ENCODE measurements at regions not wholly inside any gene's neighbourhood (a gene's known extent, or its start where the extent isn't known, plus 50 kb on each side); places are given as distances from the start of the nearest gene placed in this dataset.
"Not testable (repeated sequence)": the region's sequence is repeated elsewhere in the genome, so short reads cannot be mapped to it uniquely, and the experiment has no call there.

DNA sequence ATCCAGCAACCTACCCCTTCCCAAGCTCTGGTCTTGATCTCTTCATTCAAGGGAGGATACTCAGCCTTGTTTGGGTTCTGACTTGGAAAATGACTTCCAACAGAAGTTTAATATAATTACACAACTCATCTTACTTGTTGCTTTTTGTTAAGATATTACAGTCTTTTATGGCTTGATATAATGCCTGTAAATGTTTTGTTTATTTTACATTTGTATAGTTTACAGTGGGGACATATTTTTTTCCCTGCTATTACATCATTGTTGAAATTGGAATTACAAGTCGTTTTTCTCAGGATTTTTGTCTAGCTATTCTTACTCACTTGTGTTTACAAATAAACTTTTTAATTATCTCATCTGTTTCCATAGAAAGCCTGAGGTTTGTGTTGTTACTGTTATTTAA is 436.0 kb downstream of the CNTNAP4 start:
- H3K36me3 ChIP-seq (ENCODE audit: control insufficient read depth in 1 of 2, insufficient read depth in 2 of 2, low read length in 2 of 2), result no peaks in the 10 kb centered on the region
- peaks cover 0 to 3% of the 10 kb centered on the region in 2 donors for H3K9me3 ChIP-seq (ENCODE audit: control insufficient read depth in 1 of 2, low read length in 2 of 2)
- H3K9ac ChIP-seq (ENCODE audit: low read depth in 1 of 2, low read length in 2 of 2), result no peak overlapping the region
- no peak overlapping the region for H3K4me3 ChIP-seq (ENCODE audit: low read depth in 1 of 2, low read length in 2 of 2)
- H3K4me1 ChIP-seq (ENCODE audit: control insufficient read depth in 1 of 2, insufficient read depth in 2 of 2, low read length in 2 of 2), result no peaks in the 10 kb centered on the region
- no peaks in the 10 kb centered on the region for H3K27me3 ChIP-seq (ENCODE audit: control insufficient read depth in 1 of 2, insufficient read depth in 2 of 2, low read length in 2 of 2)
- H3K27ac ChIP-seq (ENCODE audit: low read depth, low read length), result no peak overlapping the region

DNA sequence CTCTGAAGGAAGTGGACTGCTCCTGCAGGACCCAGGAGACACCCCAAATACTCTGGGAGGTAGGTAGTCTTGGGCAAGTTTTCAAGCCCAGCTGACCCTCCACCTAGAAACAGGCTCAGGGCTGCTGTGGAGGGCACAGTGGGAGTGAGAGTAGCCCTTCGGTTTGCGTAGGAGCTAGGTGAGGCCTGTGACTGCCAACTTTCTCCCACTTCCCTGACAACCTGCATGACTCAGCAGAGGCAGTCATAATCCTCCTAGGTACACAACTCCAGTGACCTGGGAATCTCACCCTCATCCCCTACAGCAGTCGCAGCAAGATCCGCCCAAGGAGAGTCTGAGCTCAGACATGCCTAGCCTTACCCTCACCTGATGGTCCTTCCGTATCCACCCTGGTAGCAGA is 439.1 kb downstream of the CNTNAP4 start:
- not testable (repeated sequence) for H3K27me3 ChIP-seq (ENCODE audit: control insufficient read depth in 1 of 2, insufficient read depth in 2 of 2, low read length in 2 of 2); H3K27ac ChIP-seq (ENCODE audit: low read depth, low read length); H3K36me3 ChIP-seq (ENCODE audit: control insufficient read depth in 1 of 2, insufficient read depth in 2 of 2, low read length in 2 of 2); H3K9me3 ChIP-seq (ENCODE audit: control insufficient read depth in 1 of 2, low read length in 2 of 2); H3K4me3 ChIP-seq (ENCODE audit: low read depth in 1 of 2, low read length in 2 of 2); H3K9ac ChIP-seq (ENCODE audit: low read depth in 1 of 2, low read length in 2 of 2); H3K4me1 ChIP-seq (ENCODE audit: control insufficient read depth in 1 of 2, insufficient read depth in 2 of 2, low read length in 2 of 2)

DNA sequence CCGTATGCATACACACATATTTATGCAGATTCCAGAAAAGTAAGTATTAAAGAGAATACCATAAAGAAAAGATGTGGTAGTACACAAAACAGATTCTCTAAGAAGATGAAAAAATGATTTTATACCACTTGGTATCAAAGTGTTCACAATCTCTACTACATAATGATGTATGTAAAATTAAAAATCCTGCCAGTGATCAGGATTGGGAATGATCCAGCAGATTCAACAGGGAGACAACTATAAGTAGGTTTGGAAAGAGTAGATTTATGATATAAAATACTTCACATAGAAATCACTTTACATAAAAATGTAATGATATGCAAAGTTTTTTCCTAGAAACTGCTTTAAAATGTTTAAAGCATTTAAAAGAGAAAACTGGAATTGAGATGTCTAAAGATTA is 447.0 kb downstream of the CNTNAP4 start:
- H3K9ac ChIP-seq (ENCODE audit: low read depth in 1 of 2, low read length in 2 of 2), result no peak overlapping the region
- H3K36me3 ChIP-seq (ENCODE audit: control insufficient read depth in 1 of 2, insufficient read depth in 2 of 2, low read length in 2 of 2), result no peaks in the 10 kb centered on the region

DNA sequence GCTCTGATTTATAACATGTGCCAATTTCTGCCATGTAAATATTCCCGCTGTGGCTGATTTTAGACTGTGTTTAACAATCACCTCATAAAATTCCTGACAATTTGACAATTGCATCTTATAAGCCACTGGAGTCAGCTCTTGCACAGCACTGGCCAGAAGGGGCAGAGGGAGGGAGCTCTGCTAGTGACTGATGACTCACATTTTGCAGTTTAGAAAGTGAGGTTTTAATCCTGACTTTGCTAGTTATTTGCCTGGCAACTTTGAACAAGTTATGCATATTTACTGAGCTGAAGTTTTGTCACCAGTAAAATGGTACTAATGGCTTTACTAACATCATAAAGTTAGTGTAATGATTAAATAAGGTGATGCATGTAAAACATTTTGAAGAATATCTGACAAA is 452.3 kb downstream of the CNTNAP4 start:
- H3K9me3 ChIP-seq (ENCODE audit: control insufficient read depth in 1 of 2, low read length in 2 of 2), result peaks cover 0 to 6% of the 10 kb centered on the region in 2 donors
- no peaks in the 10 kb centered on the region for H3K27me3 ChIP-seq (ENCODE audit: control insufficient read depth in 1 of 2, insufficient read depth in 2 of 2, low read length in 2 of 2)
- no peaks in the 10 kb centered on the region for H3K36me3 ChIP-seq (ENCODE audit: control insufficient read depth in 1 of 2, insufficient read depth in 2 of 2, low read length in 2 of 2)
- H3K27ac ChIP-seq (ENCODE audit: low read depth, low read length), result no peak overlapping the region
- no peak overlapping the region for H3K9ac ChIP-seq (ENCODE audit: low read depth in 1 of 2, low read length in 2 of 2)
- H3K4me1 ChIP-seq (ENCODE audit: control insufficient read depth in 1 of 2, insufficient read depth in 2 of 2, low read length in 2 of 2), result no peaks in the 10 kb centered on the region
- no peak overlapping the region for H3K4me3 ChIP-seq (ENCODE audit: low read depth in 1 of 2, low read length in 2 of 2)

More for the DNA sequence above, 447.0 kb downstream of the CNTNAP4 start:
- Histone ChIP-seq H3K27ac (ENCODE audit: low read depth, low read length) (no peak overlapping the region), H3K9me3 (ENCODE audit: control insufficient read depth in 1 of 2, low read length in 2 of 2) (no peaks in the 10 kb centered on the region), H3K4me1 (ENCODE audit: control insufficient read depth in 1 of 2, insufficient read depth in 2 of 2, low read length in 2 of 2) (no peaks in the 10 kb centered on the region), H3K4me3 (ENCODE audit: low read depth in 1 of 2, low read length in 2 of 2) (no peak overlapping the region), H3K27me3 (ENCODE audit: control insufficient read depth in 1 of 2, insufficient read depth in 2 of 2, low read length in 2 of 2) (no peaks in the 10 kb centered on the region)

DNA sequence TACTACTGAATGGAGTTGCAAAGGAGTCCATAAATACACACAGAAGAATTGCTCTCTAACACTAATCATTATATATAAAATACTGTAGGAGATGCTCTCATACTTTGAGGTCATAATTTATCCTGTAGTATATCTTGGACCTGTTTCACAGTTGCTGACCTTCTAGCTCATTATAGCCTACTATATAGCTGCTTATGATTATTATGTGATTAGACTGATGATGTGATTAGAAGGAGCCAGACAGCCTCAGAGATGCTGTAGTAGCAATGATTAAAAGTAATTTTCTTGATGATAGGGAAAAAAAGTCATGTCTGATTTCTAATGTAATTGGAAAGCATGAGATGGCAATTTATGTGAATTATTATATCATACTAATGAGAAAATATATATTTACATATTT is 455.7 kb downstream of the CNTNAP4 start:
- no peak overlapping the region for H3K9ac ChIP-seq (ENCODE audit: low read depth in 1 of 2, low read length in 2 of 2)
- H3K27ac ChIP-seq (ENCODE audit: low read depth, low read length), result no peak overlapping the region
- no peaks in the 10 kb centered on the region for H3K36me3 ChIP-seq (ENCODE audit: control insufficient read depth in 1 of 2, insufficient read depth in 2 of 2, low read length in 2 of 2)
- no peaks in the 10 kb centered on the region for H3K4me1 ChIP-seq (ENCODE audit: control insufficient read depth in 1 of 2, insufficient read depth in 2 of 2, low read length in 2 of 2)
- no peaks in the 10 kb centered on the region for H3K27me3 ChIP-seq (ENCODE audit: control insufficient read depth in 1 of 2, insufficient read depth in 2 of 2, low read length in 2 of 2)
- H3K4me3 ChIP-seq (ENCODE audit: low read depth in 1 of 2, low read length in 2 of 2), result no peak overlapping the region
- peaks cover 0 to 6% of the 10 kb centered on the region in 2 donors for H3K9me3 ChIP-seq (ENCODE audit: control insufficient read depth in 1 of 2, low read length in 2 of 2)

DNA sequence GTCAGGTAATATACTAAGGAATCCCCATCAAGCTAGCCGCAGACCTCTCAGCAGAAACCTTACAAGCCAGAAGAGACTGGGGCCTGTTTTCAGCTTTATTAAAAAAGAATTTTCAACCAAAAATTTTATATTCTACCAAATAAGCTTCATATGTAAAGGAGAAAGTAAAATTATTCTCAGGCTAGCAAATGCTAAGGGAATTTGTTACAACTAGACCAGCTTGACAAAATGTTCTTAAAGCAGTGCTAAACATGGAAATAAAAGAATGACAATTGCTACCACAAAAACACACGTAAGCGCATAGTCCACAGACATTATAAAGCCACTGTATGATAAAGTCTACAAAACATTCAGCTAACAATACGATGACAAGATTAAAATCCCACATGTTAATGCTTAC is 449.4 kb upstream of the MON1B start:
- Histone ChIP-seq H3K27me3 (ENCODE audit: control insufficient read depth in 1 of 2, insufficient read depth in 2 of 2, low read length in 2 of 2) (no peaks in the 10 kb centered on the region), H3K4me3 (ENCODE audit: low read depth in 1 of 2, low read length in 2 of 2) (no peak overlapping the region), H3K4me1 (ENCODE audit: control insufficient read depth in 1 of 2, insufficient read depth in 2 of 2, low read length in 2 of 2) (no peaks in the 10 kb centered on the region), H3K9me3 (ENCODE audit: control insufficient read depth in 1 of 2, low read length in 2 of 2) (peaks cover 8 to 15% of the 10 kb centered on the region in 2 donors), H3K27ac (ENCODE audit: low read depth, low read length) (no peak overlapping the region), H3K9ac (ENCODE audit: low read depth in 1 of 2, low read length in 2 of 2) (no peak overlapping the region), H3K36me3 (ENCODE audit: control insufficient read depth in 1 of 2, insufficient read depth in 2 of 2, low read length in 2 of 2) (no peaks in the 10 kb centered on the region)

DNA sequence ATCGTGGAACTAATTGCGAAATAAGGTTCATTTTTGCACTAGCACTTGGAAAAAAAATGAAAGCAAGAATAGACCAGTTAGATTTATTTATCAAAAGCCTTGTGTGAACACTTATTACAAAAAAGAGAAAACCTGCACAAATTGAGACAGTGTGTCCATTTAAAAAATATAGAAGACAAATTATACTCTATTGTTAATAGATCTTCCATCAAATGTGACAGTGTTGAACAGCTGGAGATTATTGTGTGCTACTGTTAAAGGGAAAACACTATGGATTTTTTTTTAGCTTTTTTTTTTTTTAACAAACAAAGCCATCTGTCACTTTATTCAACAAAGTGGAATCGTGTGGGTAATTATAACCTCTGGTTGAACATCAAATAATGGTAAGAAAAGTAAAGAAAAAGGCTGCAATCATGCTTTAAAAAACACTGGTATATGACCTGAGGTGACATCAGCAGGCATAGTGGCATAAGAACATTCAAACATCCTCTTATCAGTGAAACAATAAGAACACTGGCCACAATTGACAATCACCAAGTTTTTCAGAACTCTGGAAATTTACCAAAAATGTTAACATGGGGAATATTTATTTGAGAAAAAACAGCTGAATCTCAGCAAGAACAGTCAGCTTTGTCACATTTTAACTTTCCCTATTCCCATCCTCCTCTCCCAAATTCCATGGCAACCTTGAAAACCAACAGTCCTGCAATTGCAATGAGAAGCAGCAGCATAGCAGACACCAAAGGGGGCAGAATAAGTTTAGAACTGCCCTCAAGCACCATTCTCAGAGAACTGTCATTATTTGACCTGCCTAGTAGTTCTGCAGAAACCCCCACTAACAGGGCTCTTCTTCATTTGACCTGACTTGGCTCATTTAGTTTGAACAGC is 442.3 kb upstream of the MON1B start:
- Histone ChIP-seq H3K4me3 (ENCODE audit: low read depth in 1 of 2, low read length in 2 of 2) (no peak overlapping the region), H3K4me1 (ENCODE audit: control insufficient read depth in 1 of 2, insufficient read depth in 2 of 2, low read length in 2 of 2) (no peaks in the 10 kb centered on the region), H3K36me3 (ENCODE audit: control insufficient read depth in 1 of 2, insufficient read depth in 2 of 2, low read length in 2 of 2) (no peaks in the 10 kb centered on the region), H3K9ac (ENCODE audit: low read depth in 1 of 2, low read length in 2 of 2) (no peak overlapping the region), H3K27me3 (ENCODE audit: control insufficient read depth in 1 of 2, insufficient read depth in 2 of 2, low read length in 2 of 2) (no peaks in the 10 kb centered on the region), H3K27ac (ENCODE audit: low read depth, low read length) (no peak overlapping the region), H3K9me3 (ENCODE audit: control insufficient read depth in 1 of 2, low read length in 2 of 2) (peaks cover 0 to 4% of the 10 kb centered on the region in 2 donors)

DNA sequence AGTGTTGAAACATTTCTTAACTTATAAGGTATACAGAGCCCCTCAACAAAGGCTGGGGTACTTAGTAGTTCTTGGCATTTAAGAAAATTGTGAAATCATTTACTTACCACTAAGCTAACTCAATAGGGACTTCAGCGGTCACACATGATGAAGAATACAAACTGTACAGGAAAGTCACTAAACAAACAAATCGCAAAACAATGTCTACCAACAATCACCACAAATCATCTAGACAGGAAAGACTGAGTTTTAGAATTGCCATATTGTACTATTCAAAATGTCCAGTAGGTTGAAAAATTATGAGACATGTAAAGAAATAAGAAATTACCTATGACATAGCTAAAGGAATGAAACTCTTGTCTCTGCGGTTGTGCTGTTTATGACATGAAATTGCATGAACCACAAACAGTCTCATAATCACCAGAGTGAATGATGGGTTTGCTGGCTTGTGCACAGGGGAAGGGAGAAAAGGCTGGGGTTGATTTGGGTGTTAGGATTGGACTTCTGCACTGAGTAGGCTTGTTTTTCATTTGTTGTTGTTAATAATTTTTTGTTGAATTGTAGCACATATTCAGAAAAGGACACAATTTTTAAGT is 441.1 kb upstream of the MON1B start:
- H3K4me3 ChIP-seq (ENCODE audit: low read depth in 1 of 2, low read length in 2 of 2), result no peak overlapping the region
- H3K27me3 ChIP-seq (ENCODE audit: control insufficient read depth in 1 of 2, insufficient read depth in 2 of 2, low read length in 2 of 2), result no peaks in the 10 kb centered on the region
- H3K9me3 ChIP-seq (ENCODE audit: control insufficient read depth in 1 of 2, low read length in 2 of 2), result peaks cover 0 to 4% of the 10 kb centered on the region in 2 donors
- H3K27ac ChIP-seq (ENCODE audit: low read depth, low read length), result no peak overlapping the region
- no peak overlapping the region for H3K9ac ChIP-seq (ENCODE audit: low read depth in 1 of 2, low read length in 2 of 2)
- H3K4me1 ChIP-seq (ENCODE audit: control insufficient read depth in 1 of 2, insufficient read depth in 2 of 2, low read length in 2 of 2), result no peaks in the 10 kb centered on the region
- H3K36me3 ChIP-seq (ENCODE audit: control insufficient read depth in 1 of 2, insufficient read depth in 2 of 2, low read length in 2 of 2), result no peaks in the 10 kb centered on the region

DNA sequence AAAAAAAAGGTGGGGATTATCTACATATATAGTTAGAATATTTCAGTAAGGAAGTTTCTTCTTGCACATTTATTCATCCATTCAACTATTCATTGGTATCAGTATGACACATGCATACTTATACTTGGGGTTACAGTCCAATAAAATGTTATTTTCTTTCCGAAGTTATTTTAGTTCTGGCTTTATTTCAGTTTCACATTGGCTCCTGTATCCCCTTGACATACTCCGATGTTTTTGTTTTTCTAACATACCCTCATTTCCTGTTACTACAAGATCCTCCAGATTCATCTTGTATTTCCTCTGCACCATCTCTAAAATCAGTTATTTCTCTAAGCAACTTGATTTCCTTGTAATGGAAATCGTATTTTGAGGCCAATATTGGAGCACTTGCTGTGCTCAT is 435.5 kb upstream of the MON1B start:
- no peak overlapping the region for H3K9ac ChIP-seq (ENCODE audit: low read depth in 1 of 2, low read length in 2 of 2)
- H3K27me3 ChIP-seq (ENCODE audit: control insufficient read depth in 1 of 2, insufficient read depth in 2 of 2, low read length in 2 of 2), result no peaks in the 10 kb centered on the region
- no peaks in the 10 kb centered on the region for H3K36me3 ChIP-seq (ENCODE audit: control insufficient read depth in 1 of 2, insufficient read depth in 2 of 2, low read length in 2 of 2)
- H3K27ac ChIP-seq (ENCODE audit: low read depth, low read length), result no peak overlapping the region
- H3K9me3 ChIP-seq (ENCODE audit: control insufficient read depth in 1 of 2, low read length in 2 of 2), result peaks cover 0 to 9% of the 10 kb centered on the region in 2 donors
- H3K4me1 ChIP-seq (ENCODE audit: control insufficient read depth in 1 of 2, insufficient read depth in 2 of 2, low read length in 2 of 2), result no peaks in the 10 kb centered on the region
- no peak overlapping the region for H3K4me3 ChIP-seq (ENCODE audit: low read depth in 1 of 2, low read length in 2 of 2)

DNA sequence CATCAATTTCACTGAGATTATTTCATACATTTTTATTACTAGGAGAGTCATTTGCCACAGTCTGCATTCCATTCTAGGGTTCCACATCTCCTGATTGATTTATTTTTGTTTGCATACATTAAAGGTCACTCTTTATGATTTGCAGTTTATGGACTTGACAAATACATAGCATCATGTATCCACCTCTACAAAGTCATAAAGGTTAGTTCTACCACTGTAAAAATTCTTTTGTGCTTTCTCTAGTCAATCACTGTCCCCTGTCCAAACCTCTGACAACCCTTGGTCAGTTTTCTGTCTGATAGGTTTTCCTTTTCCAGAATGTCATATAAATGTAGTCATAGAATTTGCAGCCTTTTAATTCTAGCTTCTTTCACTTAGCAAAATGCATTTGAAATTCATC is 434.6 kb upstream of the MON1B start:
- no peaks in the 10 kb centered on the region for H3K36me3 ChIP-seq (ENCODE audit: control insufficient read depth in 1 of 2, insufficient read depth in 2 of 2, low read length in 2 of 2)
- no peaks in the 10 kb centered on the region for H3K27me3 ChIP-seq (ENCODE audit: control insufficient read depth in 1 of 2, insufficient read depth in 2 of 2, low read length in 2 of 2)
- H3K27ac ChIP-seq (ENCODE audit: low read depth, low read length), result no peak overlapping the region
- H3K9ac ChIP-seq (ENCODE audit: low read depth in 1 of 2, low read length in 2 of 2), result no peak overlapping the region
- peaks cover 0 to 5% of the 10 kb centered on the region in 2 donors for H3K9me3 ChIP-seq (ENCODE audit: control insufficient read depth in 1 of 2, low read length in 2 of 2)
- no peaks in the 10 kb centered on the region for H3K4me1 ChIP-seq (ENCODE audit: control insufficient read depth in 1 of 2, insufficient read depth in 2 of 2, low read length in 2 of 2)
- H3K4me3 ChIP-seq (ENCODE audit: low read depth in 1 of 2, low read length in 2 of 2), result no peak overlapping the region

Data from duodenal mucosa (tissue), 2 donors.